HuH-7 (cell line): ENCODE measurements at regions not wholly inside any gene's neighbourhood (a gene's known extent, or its start where the extent isn't known, plus 50 kb on each side); places are given as distances from the start of the nearest gene placed in this dataset.
"Not testable (repeated sequence)": the region's sequence is repeated elsewhere in the genome, so short reads cannot be mapped to it uniquely, and the experiment has no call there.

Experiments
- DNase-seq: peaks from one replicate; pipeline ENCODE4 v3.0.0; 2011; ENCODE audit warnings: low spot score

- DNase-seq = no peak
Observed at GRCh38 chr2:223294756-223295155, 242.8 kb downstream of the KCNE4 start.

- DNase-seq = no peak
Observed at GRCh38 chr2:223297788-223298187, 245.8 kb downstream of the KCNE4 start.

- DNase-seq = not testable (repeated sequence)
Observed at GRCh38 chr2:223298329-223298728, 246.3 kb downstream of the KCNE4 start.

DNA sequence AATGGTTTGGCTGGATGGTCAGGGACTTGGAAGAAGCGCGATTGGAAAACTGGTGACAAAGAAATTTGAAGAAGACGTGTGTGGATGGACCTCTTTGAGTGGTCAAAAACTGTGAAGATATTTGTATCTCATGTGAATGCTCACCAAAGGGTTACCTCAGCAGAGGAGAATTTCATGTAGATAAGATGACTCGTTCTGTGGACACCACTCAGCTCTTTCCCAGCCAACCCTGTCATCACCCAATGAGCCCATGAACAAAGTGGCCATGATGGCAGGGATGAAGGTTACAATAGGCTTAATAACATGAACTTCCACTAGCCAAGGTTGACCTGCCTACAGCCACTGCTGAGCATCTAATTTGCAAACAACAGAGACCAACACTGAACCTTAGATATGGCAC lies 248.3 kb downstream of the KCNE4 start:
- DNase-seq = no peak

DNA sequence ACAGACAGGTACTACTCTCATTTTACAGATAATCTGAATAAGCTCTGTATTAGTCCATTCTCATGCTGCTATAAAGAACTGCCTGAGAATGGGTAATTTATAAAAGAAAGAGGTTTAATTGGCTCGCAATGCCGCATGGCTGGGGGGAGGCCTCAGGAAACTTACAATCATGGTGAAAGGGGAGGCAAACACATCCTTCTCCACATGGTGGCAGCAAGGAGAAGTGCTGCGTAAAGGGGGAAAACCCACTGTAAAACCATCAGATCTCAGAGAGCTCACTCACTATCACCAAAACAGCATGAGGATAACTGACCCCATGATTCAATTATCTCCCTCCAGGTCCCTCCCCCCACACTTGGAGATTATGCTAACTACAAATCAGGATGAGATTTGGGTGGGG lies 254.4 kb downstream of the KCNE4 start:
- DNase-seq = no peak

DNA sequence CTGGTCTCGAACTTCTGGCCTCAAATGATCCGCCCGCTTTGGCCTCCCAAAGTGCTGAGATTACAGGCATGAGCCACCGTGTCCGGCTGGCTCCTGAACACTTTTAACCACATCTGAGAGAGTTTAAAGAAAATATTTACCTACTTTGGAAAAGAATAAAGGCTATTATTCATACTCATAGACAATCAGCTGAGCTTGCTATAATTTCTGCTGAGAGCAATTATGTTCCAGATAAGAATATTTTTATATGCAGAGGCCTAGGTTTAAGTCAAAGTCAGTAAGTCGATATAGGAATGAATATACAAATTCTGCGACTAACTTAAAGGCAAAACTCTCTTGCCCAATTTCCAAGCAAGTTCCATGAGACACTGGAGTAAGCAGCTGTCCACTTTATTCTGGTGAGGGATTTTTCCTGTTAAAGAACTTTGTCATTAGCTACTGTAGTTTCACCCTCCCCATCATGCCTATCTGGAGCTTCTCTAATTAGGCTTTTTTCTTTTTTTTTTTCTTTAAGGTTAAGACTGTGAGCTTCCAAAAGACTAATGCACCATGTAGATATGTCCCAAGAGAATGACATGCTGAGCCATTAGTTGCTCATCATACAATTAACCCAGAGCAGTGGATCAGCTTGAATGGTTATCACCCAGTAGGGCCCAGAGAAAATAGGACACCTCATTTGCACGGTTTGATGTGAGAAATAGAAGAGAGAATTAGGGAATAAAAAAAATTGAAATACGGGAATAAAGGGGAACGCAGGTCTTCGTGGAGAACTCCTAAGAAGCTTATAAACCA lies 260.1 kb downstream of the KCNE4 start:
- no peak for DNase-seq

DNA sequence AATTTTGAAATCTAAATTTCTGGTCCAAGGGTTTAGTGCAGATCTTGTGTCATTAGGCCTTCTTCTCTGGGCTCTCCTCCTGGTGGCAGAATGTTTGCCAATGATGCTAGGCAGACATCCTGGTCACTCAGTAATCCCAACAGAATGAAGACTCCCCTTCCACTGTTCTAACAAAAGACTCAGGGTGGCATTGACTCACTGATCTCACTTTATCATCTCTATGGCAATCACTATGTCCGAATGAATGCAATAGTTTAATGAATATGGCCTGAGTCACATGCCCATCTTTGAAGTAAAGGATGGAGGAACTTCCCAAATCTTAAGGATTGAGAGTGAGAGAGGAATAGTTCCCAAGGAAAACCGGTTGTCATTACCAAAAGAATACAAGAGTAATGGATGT lies 261.1 kb downstream of the KCNE4 start:
- DNase-seq = no peak

- no peak for DNase-seq
Observed at GRCh38 chr2:223314811-223315210, 262.8 kb downstream of the KCNE4 start.

DNA sequence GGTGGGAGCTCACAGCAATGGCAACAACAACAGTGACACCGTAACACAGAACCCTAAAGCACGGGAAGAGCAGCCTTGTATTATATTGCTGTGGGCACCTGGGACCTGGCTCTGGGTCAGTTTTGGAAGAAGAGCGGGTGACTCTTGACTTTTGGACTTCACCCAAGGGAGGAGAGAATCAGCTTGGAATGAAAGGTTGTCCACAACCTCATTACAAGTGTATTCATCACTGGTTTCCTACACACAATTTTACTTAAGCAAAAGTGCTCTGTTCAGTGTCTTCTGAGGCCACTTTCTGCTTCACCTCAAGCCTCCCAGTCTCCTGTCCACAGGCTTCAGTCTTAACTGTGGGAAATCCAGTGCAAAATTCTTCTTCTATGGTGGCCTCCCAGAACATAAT lies 263.8 kb downstream of the KCNE4 start:
- no peak for DNase-seq

DNA sequence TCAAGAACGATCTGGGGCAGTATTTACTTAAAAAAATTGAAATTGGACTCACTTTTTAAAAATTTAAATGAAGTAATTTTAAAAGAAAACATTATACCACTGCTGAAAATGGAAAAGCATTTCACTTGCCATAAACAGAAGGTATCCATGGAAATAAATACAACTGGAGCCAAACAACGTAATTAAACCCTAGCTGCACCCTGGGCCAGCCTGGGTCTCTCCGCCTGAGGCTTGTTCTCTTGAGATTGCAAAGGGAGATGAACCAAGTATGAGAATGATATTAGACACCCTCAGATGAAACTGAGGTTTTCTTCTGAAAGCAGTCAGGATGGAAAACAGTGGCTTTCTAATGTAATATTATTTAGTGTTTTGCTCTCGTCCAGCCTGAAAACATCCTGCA lies 264.4 kb downstream of the KCNE4 start:
- DNase-seq = no peak

DNA sequence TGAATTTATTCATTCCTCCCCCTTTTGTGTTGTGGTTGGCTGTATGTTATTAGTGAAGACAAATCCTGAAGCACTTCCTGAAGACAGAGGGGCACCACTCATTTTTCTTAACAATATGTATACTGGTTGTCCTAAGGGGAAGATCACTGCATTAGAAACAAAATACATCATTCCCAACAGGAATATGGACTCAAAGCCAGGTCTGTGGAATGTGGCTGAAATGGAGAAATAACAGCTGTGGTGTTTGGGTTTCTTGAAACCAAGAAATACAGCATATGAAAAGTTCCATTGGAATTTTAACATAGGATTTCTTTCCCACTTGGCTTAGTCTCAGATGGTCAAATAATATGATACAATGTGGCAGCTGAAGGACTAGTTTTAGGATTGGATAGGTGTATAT lies 267.6 kb downstream of the KCNE4 start:
- no peak for DNase-seq

- DNase-seq = no peak
Observed at GRCh38 chr2:223324402-223324801, 272.4 kb downstream of the KCNE4 start.

GRCh38 chr2:223328578-223328977 lies 273.6 kb downstream of the SCG2 start:
- DNase-seq = no peak

DNA sequence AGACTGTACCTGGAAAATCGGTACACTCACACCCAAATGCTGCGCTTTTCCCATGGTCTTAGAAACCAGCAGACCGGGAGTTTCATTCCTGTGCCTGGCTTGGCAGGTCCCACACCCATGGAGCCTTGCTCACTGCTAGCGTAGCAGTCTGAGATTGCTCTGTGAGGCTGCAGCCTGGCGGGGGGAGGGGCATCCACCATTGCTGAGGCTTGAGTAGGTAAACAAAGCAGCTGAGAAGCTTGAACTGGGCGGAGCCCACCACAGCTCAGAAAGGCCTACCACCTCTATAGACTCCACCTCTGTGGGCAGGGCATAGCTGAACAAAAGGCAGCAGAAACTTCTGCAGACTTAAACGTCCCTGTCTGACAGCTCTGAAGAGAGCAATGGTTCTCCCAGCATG lies 271.4 kb downstream of the SCG2 start:
- not testable (repeated sequence) for DNase-seq

GRCh38 chr2:223338016-223338415 lies 264.1 kb downstream of the SCG2 start:
- DNase-seq = no peak

DNA sequence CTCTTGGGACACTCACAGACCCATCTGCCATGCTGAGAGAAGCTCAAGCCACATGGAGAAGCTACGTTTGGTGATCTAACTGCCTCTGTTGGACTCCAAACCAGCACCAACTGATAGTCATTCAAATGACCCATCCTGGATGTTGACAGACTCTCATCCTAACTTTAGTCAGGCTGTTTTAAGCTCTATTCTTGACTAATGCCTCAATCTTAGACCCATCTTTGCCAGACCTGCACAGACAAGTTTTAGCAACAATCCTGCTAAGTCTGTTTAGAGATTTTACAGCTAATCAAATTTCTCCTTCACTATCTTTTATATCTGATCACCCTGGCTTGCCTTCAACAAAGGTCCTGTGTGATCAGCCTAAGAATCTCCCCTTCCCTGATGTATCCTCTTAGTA lies 245.1 kb downstream of the SCG2 start:
- DNase-seq = no peak

DNA sequence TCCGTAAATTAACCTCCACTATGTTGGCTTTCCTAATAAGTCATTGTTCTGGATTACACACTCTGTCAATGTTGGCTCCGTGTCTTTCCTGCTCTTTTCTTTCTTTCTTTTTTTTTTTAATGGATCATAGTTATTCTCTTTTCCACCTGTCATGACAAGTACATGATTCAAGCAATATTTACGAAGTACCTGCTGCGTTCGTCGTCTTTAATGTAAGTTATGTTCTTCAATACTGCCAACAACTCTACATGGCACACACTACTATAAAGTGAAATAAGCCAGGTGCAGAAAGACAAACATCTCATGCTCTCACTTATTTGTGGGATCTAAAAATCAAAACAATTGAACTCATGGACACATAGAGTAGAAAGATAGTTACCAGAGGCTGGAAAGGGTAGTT lies 239.1 kb downstream of the SCG2 start:
- no peak for DNase-seq

GRCh38 chr2:223365158-223365679 lies 236.9 kb downstream of the SCG2 start:
- no peak for DNase-seq

- DNase-seq = no peak
Observed at GRCh38 chr2:223366566-223366965, 235.6 kb downstream of the SCG2 start.

- DNase-seq = no peak
Observed at GRCh38 chr2:223368481-223368880, 233.7 kb downstream of the SCG2 start.

DNA sequence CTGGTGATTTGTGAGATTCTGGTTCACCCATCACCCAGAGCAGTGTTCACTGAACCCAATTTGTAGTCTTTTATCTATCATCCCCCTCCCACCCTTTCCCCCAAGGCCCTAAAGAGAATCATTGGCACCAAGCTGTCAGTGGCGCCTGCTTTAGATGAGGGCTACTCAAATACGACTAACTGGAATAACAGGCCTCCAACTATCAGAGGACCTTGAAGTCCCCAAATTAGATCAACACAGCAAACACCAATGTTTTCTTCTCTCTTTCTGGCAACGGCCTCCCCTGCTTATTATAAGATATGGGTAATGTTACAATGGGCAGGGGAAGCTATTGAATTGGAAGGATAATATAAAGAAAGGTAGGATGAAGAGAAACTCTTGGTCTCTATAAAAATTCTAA lies 232.3 kb downstream of the SCG2 start:
- DNase-seq = no peak

- DNase-seq = no peak
Observed at GRCh38 chr2:223383315-223383714, 218.8 kb downstream of the SCG2 start.

- DNase-seq = no peak
Observed at GRCh38 chr2:223386189-223386588, 216.0 kb downstream of the SCG2 start.

GRCh38 chr2:223386984-223387383 lies 215.2 kb downstream of the SCG2 start:
- DNase-seq = no peak
